ENCODE measurements at regions not wholly inside any gene's neighbourhood (a gene's known extent, or its start where the extent isn't known, plus 50 kb on each side); places are given as distances from the start of the nearest gene placed in this dataset.

- no peak for TF ChIP-seq CTCF (IDR thresholded peaks at IDR 0.05; ENCODE audit: borderline replicate concordance, insufficient read depth, low read depth, low read length)
- no peak overlapping the region for H3K4me3 ChIP-seq (ENCODE audit: low read depth, low read length)
Measured at GRCh38 chr11:30153008-30153407, 77.8 kb upstream of the FSHB start.

GRCh38 chr11:30155428-30155827, 75.4 kb upstream of the FSHB start:
- no peak overlapping the region for H3K4me3 ChIP-seq (ENCODE audit: low read depth, low read length)
- no peak for TF ChIP-seq CTCF (IDR thresholded peaks at IDR 0.05; ENCODE audit: borderline replicate concordance, insufficient read depth, low read depth, low read length)

- TF ChIP-seq CTCF (IDR thresholded peaks at IDR 0.05; ENCODE audit: borderline replicate concordance, insufficient read depth, low read depth, low read length), result no peak
Measured at GRCh38 chr11:30159546-30159945, 71.3 kb upstream of the FSHB start.

GRCh38 chr11:30165652-30166051, 65.2 kb upstream of the FSHB start:
- no peak overlapping the region for H3K4me3 ChIP-seq (ENCODE audit: low read depth, low read length)
- no peak for TF ChIP-seq CTCF (IDR thresholded peaks at IDR 0.05; ENCODE audit: borderline replicate concordance, insufficient read depth, low read depth, low read length)

More at GRCh38 chr11:30159546-30159945, 71.3 kb upstream of the FSHB start:
- no peak overlapping the region for H3K4me3 ChIP-seq (ENCODE audit: low read depth, low read length)

GRCh38 chr11:30171661-30172060, 59.2 kb upstream of the FSHB start:
- no peak for TF ChIP-seq CTCF (IDR thresholded peaks at IDR 0.05; ENCODE audit: borderline replicate concordance, insufficient read depth, low read depth, low read length)
- H3K4me3 ChIP-seq (ENCODE audit: low read depth, low read length), result no peak overlapping the region

- H3K4me3 ChIP-seq (ENCODE audit: low read depth, low read length), result no peak overlapping the region
- no peak for TF ChIP-seq CTCF (IDR thresholded peaks at IDR 0.05; ENCODE audit: borderline replicate concordance, insufficient read depth, low read depth, low read length)
Measured at GRCh38 chr11:30172158-30172557, 58.7 kb upstream of the FSHB start.

- no peak overlapping the region for H3K4me3 ChIP-seq (ENCODE audit: low read depth, low read length)
- TF ChIP-seq CTCF (IDR thresholded peaks at IDR 0.05; ENCODE audit: borderline replicate concordance, insufficient read depth, low read depth, low read length), result no peak
Measured at GRCh38 chr11:30172883-30173311, 57.9 kb upstream of the FSHB start.
